Suppressor macrophage treated with lipopolysaccharide for 4 hours (primary cell): ENCODE measurements at regions not wholly inside any gene's neighbourhood (a gene's known extent, or its start where the extent isn't known, plus 50 kb on each side); places are given as distances from the start of the nearest gene placed in this dataset.
"Not testable (repeated sequence)": the region's sequence is repeated elsewhere in the genome, so short reads cannot be mapped to it uniquely, and the experiment has no call there.

Experiments used
- DNase-seq: peaks from one replicate; pipeline ENCODE4 v3.0.0-alpha.2; 2020

GRCh38 chr7:84941936-84942335 is 244.9 kb downstream of the SEMA3D start:
- DNase-seq: no peak

DNA sequence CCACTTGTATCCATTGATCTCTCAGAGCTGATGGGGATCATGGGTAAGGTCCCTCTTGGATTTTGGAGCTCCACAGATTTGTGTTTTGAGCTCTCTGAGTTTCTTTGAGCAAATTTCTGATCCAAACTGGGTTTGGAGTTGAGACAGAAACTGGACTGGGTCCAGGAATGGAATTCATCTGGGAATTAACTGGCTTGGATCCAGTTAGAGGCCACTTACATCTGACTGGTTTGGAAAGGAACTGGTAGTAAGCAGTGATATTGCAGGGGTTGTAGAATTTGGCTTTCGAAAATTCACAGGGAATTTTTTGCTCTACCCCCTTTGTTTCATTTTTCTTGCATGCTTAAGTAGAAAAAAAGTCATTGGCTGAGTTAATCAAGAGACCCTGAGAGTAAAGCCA is 245.6 kb downstream of the SEMA3D start:
- DNase-seq: no peak

GRCh38 chr7:84939888-84940287 is 247.0 kb downstream of the SEMA3D start:
- no peak for DNase-seq

DNA sequence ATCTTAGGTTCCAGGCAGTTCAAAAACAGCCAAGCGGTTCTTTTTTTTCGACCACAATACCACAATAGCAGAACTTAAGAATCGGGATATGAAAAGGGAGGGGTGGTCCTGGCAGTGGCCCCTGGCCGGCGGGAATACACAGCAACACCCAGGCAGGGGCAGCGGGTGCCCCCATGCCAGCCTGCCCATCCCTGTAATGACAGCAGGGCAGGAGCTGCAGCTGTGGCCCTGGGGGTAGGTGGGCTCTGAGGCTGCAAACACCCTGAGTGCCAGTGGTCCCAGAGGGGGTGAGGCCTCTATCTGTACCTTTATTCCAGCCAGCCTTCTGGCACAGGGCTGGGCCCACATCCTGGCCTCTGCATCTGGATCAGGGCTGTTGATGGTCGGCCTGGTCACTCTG is 247.4 kb downstream of the SEMA3D start:
- DNase-seq: no peak

GRCh38 chr7:84924353-84924752 is 262.5 kb downstream of the SEMA3D start:
- no peak for DNase-seq

- DNase-seq: no peak
Measured at GRCh38 chr7:84923348-84923747, 263.5 kb downstream of the SEMA3D start.

GRCh38 chr7:84921154-84921553 is 265.7 kb downstream of the SEMA3D start:
- no peak for DNase-seq

DNA sequence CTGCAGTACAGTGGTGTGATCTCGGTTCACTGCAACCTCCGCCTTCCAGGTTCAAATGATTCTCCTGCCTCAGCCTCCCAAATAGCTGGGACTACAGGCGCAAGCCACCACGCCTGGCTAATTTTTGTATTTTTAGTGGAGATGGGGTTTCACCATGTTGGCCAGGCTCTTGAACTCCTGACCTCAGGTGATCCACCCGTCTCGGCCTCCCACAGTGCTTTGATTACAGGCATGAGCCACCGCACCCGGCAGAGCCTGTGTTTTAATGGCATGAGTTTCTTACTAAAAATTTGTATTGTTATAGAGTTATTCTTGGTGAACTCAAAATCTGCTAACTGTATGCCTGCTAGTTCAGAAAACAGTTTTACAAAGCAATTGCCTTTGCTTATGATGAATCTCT is 269.9 kb downstream of the SEMA3D start:
- DNase-seq: not testable (repeated sequence)

- DNase-seq: no peak
Measured at GRCh38 chr7:84916161-84916560, 270.7 kb downstream of the SEMA3D start.

DNA sequence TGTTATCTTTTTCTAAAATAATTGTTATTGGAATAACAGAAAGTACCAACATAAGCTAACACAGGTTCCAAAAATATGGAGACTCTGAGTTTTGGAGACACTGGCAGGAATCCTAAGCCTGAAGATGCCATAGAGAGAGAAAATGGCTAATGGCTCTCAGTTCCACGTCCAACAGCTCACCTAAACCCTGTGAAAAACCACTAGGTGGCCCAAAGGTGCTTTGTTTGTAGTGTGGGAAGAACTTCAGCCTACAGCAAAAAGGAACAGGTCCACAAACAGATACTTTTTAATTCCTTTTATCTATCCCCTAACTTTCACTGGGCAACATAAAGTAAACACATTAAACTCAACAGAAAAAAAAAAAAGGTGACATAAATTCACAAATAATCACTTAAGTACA is 272.3 kb downstream of the SEMA3D start:
- DNase-seq: no peak

- DNase-seq: no peak
Measured at GRCh38 chr7:84913731-84914130, 273.1 kb downstream of the SEMA3D start.

DNA sequence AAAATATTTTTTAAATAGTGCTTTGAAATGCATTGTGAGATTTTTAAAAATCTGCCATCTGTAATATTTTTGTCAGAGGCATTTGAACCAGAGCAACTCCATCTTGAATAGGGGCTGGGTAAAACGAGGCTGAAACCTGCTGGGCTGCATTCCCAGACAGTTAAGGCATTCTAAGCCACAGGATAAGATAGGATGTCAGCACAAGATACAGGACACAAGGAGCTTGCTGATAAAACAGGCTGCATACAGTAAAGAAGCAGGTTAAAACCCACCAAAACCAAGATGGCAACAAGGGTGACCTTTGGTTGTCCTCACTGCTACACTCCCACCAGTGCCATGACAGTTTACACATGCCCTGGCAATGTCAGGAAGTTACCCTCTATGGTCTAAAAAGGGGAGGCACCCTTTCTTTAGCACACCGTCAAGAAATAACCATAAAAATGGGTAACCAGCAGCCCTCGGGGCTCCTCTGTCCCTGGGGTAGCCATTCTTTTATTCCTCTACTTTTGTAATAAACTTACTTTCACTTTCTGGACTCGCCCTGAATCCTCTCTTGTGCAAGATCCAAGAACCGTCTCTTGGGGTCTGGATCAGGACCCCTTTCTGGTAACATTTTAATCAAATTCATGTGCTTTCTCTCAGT is 273.7 kb downstream of the SEMA3D start:
- DNase-seq: no peak

- DNase-seq: no peak
Measured at GRCh38 chr7:84912537-84912936, 274.3 kb downstream of the SEMA3D start.

DNA sequence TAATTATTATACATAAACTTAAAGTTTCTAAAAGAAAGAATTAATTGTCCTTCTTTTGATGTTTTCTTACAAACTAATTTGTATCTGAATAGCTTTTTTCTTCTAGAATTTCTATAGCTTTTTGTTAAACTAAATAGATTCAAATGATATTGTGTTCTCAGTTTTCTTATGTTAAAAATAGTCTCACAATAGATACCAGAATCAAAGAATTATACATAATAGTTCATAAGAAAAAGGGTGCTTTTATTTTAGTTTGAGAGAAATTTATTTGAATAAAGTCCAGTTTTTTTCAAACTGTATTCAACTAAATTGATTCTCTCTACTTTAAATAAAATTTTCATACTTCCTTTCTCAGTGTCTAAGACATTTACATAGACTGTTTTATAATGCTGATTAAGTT is 274.8 kb downstream of the SEMA3D start:
- no peak for DNase-seq

DNA sequence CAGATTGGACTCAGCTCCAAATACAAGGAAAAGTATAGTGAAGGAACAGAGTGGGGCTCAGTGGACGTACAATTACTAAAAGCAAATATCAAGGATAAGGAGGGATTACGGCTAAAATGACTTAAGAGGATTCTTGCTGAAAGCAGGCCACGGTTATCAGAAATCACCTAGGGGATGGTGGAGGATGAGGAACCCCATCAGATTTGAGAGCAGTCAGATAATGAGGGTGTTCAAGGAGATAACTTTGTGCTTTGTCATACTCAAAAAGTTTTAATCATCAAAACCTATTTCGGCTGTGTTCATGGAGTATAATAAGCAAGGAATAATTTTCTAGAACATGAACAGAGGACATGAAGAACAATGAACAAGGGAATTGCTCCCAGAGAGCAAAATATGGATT is 275.8 kb downstream of the SEMA3D start:
- no peak for DNase-seq

DNA sequence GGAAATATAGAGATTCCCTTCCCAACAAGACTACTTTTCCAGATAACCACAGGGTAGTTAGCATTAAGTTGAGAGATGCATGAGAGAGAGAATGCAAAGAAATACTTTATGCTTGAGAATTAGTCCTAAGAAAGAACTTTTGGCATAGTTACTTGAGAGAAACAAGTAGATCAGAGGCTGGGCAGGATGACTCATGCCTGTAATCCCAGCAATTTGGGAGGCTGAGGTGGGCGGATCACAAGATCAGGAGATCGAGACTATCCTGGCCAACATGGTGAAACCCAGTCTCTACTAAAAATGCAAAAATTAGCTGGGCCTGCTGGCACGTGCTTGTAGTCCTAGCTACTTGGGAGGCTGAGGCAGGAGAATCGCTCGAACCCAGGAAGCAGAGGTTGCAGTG is 276.5 kb downstream of the SEMA3D start:
- DNase-seq: not testable (repeated sequence)

DNA sequence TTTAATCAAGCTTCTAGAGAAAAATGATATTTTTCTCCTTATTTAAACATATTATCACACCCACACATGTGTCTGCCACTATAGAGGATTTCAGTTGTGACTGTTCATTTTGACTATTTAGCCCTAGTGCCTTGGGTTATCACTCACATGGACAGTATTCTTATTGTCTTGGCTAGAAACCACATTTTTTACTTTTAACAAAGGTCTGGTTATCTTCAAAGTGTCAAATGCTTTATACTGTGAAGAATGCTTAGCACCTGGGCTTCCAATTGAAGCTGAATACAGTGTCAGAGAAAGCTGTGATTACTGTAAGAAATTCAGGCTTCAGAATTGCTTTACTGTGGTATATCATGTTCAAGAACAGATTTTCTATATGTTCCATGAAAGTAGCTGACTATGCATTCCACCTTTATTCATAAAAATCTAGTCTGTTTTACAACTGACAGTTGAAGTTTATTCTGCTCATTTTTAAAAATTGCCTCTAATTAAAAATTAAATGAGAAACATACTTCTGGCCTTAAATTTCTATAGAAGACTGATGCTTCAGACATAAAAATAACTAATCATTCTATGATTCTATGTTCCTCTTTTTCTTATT is 278.6 kb downstream of the SEMA3D start:
- no peak for DNase-seq

DNA sequence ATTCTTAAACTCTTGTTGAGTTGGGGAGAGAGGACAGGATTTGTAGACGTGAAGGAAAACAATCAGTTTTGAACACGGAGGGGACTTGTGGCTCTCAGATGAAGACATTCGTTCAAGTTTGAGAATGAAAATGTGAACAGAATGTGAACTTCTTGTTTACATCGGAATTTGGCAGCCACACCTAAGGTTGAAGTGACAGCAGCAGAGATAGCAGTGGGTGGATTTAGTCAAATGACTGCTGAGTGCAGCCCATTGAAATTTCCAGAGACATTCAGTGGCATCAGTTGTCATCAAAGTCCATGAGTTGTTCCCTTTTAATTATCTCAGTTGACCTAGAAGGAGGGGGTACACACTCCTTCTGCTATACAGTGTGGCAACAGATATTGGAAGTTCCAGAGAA is 280.0 kb downstream of the SEMA3D start:
- DNase-seq: no peak

DNA sequence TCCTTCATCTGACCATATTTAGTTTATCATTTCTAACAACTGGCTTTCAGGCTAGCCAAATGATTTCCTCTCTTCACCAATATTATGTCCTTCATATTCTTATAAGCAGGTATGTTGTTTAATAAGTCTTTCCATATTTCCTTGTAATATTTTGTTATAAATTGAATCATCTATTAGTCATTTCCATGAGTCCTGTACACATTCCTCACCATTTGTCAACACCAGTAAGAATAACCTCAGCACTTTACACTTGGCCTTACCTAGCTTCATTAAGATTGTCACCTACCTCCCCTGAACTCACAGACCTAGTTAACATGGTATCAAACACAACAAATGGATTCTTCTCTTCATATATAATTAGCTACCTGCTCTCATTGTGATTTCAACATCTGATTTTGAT is 282.3 kb downstream of the SEMA3D start:
- DNase-seq: no peak

GRCh38 chr7:84901366-84901765 is 285.5 kb downstream of the SEMA3D start:
- DNase-seq: no peak

DNA sequence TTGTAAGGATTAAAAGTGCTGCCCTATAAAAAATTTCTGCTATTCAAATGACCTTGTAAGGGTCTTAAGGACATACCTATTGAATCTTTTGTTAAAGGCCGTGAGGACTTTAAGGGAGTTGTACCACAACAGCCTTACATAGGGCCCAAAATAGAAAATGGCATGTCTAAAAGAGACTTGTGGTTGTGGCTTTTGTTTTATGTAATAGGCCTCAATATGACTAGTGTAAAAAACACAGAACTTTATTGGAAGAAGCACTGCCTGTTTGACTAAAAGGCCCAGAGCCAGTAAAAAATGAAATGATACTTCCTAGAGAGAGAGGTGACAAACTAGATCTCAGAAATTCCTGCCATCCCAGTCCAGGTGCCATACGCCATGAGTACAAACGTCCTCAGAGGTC is 286.6 kb downstream of the SEMA3D start:
- DNase-seq: no peak

- DNase-seq: no peak
Measured at GRCh38 chr7:84895563-84895962, 291.3 kb downstream of the SEMA3D start.

- DNase-seq: not testable (repeated sequence)
Measured at GRCh38 chr7:84883570-84883969, 303.3 kb downstream of the SEMA3D start.

GRCh38 chr7:84880326-84880997 is 306.4 kb downstream of the SEMA3D start:
- not testable (repeated sequence) for DNase-seq
